ENCODE measurements at regions not wholly inside any gene's neighbourhood (a gene's known extent, or its start where the extent isn't known, plus 50 kb on each side); places are given as distances from the start of the nearest gene placed in this dataset.
"Not testable (repeated sequence)": the region's sequence is repeated elsewhere in the genome, so short reads cannot be mapped to it uniquely, and the experiment has no call there.

DNA sequence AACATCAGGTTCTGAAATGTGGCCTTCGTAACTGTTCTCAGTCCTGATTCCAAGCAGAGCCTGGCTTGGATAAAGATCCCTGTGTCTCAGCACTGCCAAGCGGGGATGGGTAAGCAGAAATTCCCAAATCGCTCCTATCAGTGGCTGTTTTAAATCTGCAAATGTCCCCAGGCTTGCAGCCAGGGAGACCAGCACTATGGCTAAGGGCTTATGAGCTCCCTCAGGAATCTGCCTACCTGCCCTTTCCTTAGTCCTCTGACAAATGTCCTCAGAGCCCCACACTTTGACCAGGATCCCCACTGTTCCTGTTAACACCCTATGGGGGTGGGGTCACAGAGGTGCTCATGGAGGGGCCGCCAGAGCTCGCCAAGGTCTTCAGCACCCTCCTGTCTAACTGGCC is 1062.8 kb downstream of the UQCRFS1 start:
- no peak for DNase-seq (ENCODE audit: low spot score)

DNA sequence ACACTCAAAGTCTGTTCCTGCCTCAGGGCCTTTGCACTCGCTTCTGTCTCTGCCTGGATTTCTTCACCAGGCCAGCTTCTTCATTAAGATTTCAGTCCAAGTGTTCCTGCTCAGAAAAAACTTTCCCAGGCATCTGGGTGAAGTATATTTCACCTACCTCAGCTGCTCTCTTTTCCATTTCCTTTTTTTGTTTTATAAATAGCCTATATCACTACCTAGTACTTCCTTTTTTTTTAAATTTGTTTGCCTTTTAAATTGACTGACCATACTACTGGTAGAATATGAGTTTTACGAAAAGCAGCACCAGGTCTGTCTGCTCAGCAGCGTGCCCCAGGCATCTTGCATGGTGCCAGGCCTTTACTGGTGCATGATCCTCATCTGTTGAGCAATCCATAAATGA is 1064.4 kb downstream of the UQCRFS1 start:
- no peak for DNase-seq (ENCODE audit: low spot score)

DNA sequence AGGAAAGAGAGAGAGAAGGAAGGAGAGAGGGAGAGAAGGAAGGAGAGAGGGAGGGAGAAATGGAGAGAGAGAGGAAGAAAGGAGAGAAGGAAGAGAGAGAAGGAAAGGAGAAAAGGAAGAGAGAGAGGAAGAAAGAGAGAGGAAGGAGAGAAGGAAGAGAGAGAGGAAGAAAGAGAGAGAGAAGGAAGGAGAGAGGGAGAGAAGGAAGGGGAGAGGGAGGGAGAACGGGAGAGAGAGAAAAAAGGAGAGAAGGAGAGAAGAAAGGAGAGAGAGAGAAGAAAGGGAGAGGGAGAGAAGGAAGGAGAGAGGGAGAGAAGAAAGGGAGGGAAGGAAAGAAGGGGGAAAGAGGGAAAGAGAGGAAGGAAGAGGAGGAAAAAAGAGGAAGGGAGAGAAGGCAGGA is 1070.7 kb downstream of the UQCRFS1 start:
- no peak for DNase-seq (ENCODE audit: low spot score)

DNA sequence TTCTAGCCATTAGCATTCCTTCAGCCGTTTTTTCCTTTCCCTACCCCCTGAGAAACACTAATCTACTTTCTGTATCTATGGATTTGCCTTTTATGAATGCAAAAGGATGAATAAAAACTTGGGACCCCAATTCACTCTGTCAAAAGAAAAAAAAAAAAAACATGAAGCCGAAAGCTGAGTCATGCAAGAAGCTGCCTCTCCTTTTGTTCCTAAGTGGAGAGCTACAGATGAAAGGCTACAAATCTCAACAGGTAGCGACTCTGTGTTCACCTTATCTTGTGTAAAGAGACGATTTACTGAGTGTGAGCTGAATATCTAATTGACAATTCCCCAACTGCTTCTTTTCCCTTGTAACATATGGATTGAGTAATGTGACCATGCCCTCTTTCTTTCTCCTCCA is 1072.8 kb downstream of the UQCRFS1 start:
- no peak for DNase-seq (ENCODE audit: low spot score)

DNA sequence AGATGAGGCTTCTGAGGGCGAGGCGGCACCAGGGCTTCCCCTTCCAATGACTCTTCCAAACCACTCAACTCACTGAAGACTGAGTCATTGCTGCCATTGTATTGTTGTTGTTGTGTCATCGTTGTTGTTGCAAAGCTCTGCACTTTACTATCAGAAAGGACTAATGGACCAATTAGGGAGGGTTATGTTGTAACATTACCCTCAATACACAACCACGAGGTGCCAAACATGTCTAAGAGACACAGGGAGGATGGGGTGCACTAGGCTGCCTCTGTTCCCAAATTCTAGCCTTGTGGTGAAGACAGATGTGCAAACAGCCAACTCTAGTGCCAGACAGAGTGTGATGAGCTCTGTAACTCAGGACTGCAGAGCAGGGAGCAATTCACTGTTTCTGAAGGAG is 1075.2 kb downstream of the UQCRFS1 start:
- peak; percentile 7 for DNase-seq (ENCODE audit: low spot score)

DNA sequence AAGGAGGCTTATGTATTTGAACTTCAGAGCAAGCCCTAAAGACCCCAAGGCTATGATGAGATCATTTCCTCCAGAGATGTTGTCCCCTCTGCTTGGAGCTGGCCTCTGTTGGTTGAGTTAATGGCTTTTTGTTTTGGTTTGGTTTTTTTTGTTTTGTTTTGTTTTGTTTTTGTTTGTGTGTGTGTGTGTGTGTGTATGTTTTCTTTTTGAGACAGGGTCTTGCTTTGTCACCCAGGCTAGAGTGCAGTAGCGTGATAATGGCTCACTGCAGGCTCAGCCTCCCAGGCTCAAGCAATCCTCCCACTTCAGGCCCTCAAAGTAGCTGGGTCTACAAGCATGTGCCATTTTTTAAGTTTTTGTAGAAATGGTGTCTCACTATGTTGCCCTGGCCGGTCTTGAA is 1076.2 kb downstream of the UQCRFS1 start:
- no peak for DNase-seq (ENCODE audit: low spot score)

DNA sequence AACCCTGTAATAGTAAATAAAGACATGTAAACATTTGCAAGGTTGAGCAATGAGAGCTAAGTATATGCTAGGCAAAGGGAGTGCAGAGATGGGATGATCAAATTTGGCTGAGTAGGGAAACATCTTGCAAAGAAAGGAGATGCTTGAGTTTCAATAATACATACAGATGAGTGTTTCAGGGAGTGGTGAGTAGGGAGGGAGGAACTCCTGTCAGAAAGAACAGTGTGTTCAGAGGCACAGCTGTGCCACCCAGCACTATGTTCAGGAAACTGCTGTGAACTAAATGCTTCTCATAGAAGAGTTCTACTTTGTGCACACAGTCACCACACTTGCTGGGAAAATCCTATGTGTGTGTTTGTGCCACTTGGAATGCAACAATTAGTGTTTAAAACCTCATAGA is 1077.1 kb downstream of the UQCRFS1 start:
- no peak for DNase-seq (ENCODE audit: low spot score)

DNA sequence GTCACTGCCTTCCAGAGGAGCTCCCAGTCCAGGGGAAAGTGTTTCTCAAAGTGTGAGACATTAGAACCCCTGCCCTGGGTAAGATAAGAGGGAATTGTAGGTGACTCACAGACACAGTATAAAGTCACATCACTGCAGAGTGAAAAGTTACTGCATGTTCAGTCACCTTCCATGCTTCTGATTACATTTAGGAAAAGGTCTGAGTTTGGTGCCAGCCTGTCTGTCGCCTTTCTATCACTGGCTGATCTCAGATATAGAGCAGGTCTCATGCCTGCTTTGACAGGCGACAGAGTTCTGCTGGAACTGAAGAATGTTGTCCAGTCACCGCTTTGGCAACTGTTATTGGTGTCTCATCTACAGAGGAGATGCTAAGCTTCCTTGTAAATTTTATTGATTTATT is 1078.6 kb downstream of the UQCRFS1 start:
- peak; percentile 20 for DNase-seq (ENCODE audit: low spot score)

DNA sequence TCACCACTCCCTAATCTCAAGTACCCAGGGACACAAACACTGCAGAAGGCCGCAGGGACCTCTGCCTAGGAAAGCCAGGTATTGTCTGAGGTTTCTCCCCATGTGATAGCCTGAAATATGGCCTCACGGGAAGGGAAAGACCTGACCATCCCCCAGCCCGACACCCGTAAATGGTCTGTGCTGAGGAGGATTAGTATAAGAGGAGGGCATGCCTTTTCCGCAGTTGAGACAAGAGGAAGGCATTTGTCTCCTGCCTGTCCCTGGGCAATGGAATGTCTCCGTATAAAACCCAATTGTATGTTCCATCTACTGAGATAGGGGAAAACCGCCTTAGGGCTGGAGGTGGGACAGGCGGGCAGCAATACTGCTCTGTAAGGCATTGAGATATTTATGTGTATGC is 1082.1 kb downstream of the UQCRFS1 start:
- not testable (repeated sequence) for DNase-seq (ENCODE audit: low spot score)

DNA sequence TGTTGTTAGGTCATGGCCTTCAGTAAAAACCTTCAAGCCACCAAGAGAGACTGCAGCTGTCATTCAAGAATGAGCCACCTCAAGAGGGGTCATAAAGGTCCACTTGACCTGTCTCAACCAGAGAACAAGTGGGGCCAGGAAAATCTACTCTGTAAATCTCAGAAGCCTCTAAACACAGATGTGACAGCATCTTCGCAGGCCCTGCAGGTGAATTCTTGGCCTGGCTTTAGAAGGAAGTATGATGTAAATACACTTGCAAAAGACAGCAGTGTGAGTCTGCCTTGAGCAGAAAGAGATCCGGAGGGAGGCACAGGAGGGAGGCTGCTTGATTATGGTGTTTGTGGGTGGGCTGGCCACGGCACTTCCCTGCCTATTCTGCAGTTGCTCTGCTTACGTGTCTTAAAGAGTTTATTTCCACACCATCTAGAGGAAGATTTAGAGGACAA is 1082.9 kb downstream of the UQCRFS1 start:
- DNase-seq (ENCODE audit: low spot score): peak; percentile 70

DNA sequence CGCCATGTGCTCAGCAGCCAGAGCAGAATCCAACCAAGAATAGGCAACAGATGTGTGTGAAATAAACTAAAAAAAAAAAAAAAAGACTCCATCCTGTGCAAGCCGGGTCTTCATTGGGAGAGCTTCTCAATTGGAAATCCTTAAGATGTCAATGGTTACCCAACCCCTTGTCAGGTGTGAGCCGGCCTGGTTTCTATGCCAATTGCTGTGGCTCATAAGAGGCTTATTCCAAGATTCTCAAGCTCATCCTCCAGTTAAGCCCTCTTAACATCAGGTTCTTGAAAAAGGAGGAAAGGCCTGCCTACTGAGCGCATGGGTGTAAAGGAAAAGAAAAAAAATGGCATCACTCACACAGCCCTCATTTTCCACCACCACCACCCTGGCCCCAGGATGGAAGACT is 1084.6 kb downstream of the UQCRFS1 start:
- DNase-seq (ENCODE audit: low spot score): no peak

DNA sequence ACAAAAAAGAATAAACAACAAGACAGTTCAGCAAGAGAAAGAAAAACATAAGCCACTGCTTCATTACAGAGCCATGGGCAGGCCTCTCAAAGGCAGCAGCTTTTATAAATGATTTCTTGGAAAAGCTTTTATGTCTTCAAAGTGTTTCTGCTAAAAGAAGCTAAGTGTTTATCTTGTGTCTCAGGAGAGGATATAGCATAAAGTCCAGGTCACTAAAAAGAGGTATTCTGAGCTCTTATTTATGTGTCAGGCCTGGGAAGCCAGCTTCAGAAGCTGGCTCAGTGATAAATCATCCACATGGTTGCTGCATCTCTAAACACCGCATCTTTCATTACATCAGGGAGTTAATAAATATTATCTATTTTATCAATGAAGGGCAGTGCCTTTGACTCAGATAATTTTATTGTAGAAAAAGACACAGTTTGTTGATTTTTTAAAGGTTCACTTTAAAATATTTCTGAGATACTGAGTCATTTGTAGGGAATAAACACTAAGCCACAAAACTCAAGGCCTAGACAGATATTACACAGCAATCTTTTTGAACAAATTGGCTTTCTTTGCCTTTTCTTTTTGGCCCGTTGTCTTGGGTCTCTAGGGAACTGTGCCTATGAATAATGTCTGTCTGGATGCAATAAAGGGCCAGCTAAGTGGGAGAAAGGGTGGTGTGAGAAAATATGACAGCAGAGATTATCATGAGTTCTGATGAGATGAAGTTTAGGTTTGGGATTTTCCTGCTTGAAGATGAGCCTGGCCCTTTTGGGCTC is 1086.6 kb downstream of the UQCRFS1 start:
- no peak for DNase-seq (ENCODE audit: low spot score)

DNA sequence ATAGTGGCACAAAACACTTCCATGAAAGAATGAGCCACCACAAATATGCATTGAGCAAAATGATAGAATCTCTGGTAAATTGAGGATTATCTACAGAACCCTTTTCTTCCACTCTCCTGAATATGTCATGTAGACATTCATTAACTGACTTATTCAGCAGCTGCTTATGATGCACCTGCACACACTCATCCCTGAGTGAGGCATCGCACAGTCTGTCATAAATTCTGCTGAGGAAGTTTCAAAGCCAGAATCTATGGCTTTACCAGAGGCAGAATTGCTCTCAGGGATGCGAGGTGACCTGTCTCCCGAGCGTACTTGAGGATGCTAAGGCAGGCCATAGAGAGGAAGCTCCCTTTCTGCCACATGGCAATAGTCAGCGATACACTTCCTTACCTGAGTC is 1090.2 kb downstream of the UQCRFS1 start:
- peak; percentile 65 for DNase-seq (ENCODE audit: low spot score)

DNA sequence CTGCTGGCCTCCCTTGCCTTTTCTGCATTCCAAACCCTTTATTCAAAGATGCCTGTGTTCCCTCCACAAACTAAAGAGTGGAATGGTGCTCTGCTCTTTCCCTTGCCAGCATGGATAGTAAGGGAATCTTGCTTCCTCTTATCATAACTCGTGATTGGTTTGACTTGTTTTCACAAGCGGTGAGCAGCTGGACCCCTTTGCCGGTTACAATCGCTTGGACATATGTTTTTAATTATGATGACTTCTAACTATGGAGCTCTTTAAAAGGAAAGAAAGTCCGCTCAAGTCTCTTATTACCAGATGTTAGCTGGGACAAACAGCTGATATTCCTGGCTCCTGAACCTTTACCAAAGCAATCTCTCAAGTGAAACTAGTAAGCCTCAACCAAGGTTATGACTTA is 1094.7 kb downstream of the UQCRFS1 start:
- DNase-seq (ENCODE audit: low spot score): no peak

DNA sequence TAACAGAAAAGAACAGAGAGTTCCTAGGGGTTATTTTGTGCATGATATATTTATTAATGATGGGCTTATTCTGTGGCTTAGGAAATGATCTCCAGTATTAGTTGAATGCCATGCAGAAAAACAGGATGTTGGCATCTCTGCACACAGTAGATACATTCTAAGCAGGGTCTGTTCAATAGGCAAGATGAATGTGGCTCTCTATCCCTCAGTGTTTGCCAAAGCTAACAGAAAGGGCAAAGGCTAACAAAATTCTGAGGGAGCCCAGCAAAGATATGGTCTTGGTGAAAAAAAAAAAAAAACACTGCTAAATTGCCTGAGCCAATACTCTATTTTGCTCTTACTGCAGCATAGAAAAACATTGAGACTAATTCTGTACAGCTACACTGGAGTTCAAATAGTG is 1095.8 kb downstream of the UQCRFS1 start:
- no peak for DNase-seq (ENCODE audit: low spot score)

DNA sequence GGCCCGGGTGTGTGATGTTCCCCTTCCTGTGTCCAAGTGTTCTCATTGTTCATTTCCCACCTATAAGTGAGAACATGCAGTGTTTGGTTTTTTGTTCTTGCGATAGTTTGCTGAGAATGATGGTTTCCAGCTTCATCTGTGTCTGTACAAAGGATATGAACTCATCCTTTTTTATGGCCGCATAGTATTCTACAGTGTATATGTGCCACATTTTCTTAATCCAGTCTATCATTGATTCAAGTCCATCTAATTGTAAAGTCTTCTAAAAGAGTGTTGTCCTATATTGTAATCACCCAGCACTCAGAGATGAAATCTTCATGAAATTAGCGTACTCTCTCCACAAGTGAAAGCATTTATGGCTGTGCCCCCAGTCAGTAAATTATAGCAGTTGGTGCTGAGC is 1096.6 kb downstream of the UQCRFS1 start:
- DNase-seq (ENCODE audit: low spot score): not testable (repeated sequence)

DNA sequence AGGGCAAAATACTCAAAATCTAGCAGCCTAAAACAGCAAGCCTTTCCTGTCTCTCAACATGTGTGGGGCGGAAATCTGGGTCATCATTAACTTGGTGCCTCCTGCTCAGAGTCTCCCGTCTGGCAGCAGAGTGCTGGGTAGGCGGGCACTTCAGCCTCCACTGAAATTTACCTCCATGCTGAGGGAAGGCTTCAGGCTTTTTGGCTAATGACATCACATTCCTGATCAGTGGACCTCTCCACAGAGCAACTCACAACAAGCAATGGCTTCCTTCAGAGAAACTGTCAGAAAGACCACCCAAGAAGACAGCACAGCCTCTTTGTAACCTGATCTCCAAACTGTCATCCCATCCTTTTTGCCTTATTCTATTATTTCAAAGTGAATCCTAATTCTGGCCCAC is 1109.0 kb downstream of the UQCRFS1 start:
- DNase-seq (ENCODE audit: low spot score): no peak

DNA sequence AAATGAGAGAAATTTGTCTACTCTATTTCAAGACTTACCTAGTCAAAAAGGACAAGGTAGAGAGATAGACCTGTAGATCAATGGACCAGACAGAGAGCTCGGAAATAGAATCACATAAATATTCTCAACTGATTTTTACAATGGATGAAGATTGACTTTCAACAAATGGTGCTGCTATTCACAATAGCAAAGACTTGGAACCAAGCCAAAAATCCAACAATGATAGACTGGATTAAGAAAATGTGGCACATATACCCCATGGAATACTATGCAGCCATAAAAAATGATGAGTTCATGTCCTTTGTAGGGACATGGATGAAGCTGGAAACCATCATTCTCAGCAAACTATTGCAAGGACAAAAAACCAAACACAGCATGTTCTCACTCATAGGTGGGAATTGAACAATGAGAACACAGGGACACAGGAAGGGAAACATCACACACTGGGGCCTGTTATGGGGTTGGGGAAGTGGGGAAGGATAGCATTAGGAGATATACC is 1128.2 kb downstream of the UQCRFS1 start:
- not testable (repeated sequence) for DNase-seq (ENCODE audit: low spot score)

DNA sequence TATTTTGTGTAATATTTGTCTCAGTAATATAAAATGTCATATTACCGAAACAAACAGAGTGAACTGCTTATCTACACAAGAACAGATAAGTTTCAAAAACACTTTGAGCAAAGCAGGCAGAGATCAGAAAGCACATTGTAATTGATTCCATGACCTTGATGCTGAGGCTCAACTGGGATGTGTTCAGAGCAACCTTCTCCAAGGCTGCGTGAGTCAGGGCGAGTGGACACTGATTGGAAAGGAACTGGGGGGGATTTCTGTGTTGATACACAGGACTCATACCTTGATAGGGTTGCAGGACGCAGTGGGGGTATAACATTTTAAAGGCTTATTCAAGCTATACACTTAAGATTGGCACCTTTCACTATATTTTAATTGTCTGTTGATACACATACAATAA is 1136.3 kb downstream of the UQCRFS1 start:
- DNase-seq (ENCODE audit: low spot score): no peak

DNA sequence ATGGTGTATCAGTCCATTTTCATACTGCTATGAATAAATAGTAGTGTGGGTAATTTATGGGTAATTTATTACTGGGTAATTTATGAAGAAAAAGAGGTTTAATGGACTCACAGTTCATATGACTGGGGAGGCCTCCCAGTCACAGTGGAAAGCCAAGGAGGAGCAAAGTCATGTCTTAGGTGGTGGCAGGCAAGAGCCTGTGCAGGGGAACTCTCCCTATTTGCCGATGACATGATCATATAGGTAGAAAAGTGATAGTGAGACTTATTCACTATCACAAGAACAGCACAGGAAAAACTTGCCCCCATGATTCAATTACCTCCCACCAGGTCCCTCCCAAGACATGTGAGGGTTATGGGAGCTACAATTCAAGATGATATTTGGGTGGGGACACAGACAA is 1137.7 kb downstream of the UQCRFS1 start:
- DNase-seq (ENCODE audit: low spot score): no peak

DNA sequence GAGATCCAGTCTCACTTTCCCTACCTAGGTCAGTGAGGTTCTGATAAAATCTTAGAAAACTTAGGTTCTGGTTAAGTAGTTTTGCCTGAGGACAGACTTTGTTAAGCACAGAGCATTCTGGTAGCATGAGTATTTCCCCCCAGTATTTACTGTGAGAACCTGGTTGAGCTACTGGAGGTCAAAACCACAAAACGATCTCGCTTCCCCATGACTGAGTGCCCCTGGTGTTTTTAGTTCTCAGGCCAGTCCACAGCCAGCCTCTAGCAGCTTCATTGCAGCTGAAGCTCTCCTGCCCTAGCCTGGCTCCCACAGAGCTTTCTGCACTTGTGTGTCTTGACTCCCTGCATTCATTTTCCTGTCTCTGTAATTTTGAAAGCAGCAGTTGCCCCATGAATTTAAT is 1138.2 kb downstream of the UQCRFS1 start:
- peak; percentile 79 for DNase-seq (ENCODE audit: low spot score)

DNA sequence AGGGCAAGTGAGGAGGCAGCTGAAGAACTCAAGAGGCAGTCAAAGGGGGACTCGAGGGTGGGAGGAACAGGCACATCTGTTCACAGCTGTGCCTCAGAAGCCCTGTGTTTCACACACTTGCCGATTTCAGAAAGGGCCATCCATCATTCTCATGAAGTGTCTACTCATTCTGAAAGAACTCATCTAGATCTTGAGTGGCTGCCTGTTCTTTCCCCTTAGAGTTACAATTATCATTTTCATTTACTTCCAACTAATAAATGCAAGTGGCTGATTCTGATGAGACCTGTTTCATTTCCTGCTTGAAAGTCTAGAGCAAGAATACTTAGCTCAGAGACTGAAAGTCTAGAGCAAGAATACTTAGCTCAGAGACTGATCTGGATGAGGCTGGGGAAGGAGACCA is 1145.1 kb downstream of the UQCRFS1 start:
- DNase-seq (ENCODE audit: low spot score): no peak

DNA sequence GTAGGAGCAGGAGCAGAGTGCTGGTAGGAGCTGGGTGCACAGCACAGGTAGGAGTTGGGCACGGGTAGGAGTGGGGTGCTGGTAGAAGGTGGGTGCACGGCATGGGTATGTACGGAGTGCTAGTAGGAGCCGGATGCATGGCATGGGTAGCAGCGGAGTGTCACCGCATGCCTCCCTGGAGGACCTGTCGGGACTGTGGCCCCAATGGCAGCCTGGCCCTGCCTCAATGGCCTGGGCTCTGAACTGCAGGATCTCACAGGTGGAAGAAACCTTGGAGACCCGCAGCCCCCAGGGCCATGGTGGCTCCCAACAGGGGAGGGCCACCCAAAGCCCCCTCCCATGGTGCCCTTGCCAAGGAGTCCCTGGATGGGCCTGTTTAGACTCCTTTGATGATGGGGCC is 1146.0 kb downstream of the UQCRFS1 start:
- no peak for DNase-seq (ENCODE audit: low spot score)

DNA sequence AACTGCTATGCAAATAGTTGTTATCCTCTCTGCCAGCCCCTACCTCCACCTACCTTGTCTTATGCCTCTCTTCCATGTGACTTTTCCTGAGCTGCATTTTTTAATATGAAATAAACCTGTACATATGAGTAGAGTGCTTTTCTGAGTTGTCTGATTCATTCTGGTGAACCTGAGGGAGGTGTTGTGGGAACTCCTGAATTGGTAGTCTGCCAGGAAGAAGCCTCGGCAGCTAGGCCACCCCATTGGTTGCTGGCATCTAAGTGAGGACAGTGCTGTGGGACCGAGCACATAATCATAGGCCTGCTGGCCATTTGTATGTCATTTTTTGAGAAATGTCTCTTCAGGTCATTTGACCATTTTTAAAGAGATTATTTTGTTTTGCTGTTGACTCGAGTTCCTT is 1146.8 kb downstream of the UQCRFS1 start:
- DNase-seq (ENCODE audit: low spot score): peak; percentile 24

Data from kidney tubule cell (primary cell).